Thoracic aorta (tissue), 2 donors: ENCODE measurements at regions not wholly inside any gene's neighbourhood (a gene's known extent, or its start where the extent isn't known, plus 50 kb on each side); places are given as distances from the start of the nearest gene placed in this dataset.

Experiments
- ATAC-seq: fragments of 150-250 bp; one replicate; pipeline ENCODE4 v1.8.0; 2017; ENCODE audit warnings: low read depth; ENCODE audit not compliant: insufficient number of reproducible peaks, low FRiP score
- DNase-seq: peaks from one replicate; pipeline ENCODE4 v3.0.0-alpha.2; 2020; ENCODE audit warnings: low spot score
- H3K27ac ChIP-seq, 2 donors: fragments of 200-600 bp; sonication (generic); 1 replicate in 1 of 2; 2 replicates in 1 of 2; pipeline ENCODE4 v1.5.1; 2016; ENCODE audit warnings: mild to moderate bottlenecking in 2 of 2, moderate library complexity in 2 of 2
- H3K27me3 ChIP-seq: fragments of 200-600 bp; sonication (generic); replicated peaks from 2 replicates; pipeline ENCODE4 v1.6.0; 2016; ENCODE audit warnings: mild to moderate bottlenecking; ENCODE audit not compliant: insufficient read depth
- H3K36me3 ChIP-seq: fragments of 200-600 bp; sonication (generic); one replicate; pipeline ENCODE4 v1.5.1; 2016
- H3K4me1 ChIP-seq, 2 donors: fragments of 200-600 bp; sonication (generic); 1 replicate in 1 of 2; 2 replicates in 1 of 2; pipeline versions ENCODE4 v1.5.1 to v1.6.0; 2016; ENCODE audit warnings: low read depth in 2 of 2, mild to moderate bottlenecking in 1 of 2; ENCODE audit not compliant: control insufficient read depth in 1 of 2
- H3K4me3 ChIP-seq: fragments of 200-600 bp; sonication (generic); 2 replicates; pipeline ENCODE4 v1.5.1; 2016; ENCODE audit warnings: mild to moderate bottlenecking
- H3K9me3 ChIP-seq: fragments of 200-600 bp; sonication (generic); 2 replicates; pipeline ENCODE4 v1.5.1; 2016
- TF ChIP-seq, protein P1 (sequence below): fragments of 200-600 bp; sonication (generic); IDR thresholded peaks from one replicate; pipeline ENCODE4 v1.5.1; 2019; ENCODE audit warnings: antibody characterized with exemption

DNA sequence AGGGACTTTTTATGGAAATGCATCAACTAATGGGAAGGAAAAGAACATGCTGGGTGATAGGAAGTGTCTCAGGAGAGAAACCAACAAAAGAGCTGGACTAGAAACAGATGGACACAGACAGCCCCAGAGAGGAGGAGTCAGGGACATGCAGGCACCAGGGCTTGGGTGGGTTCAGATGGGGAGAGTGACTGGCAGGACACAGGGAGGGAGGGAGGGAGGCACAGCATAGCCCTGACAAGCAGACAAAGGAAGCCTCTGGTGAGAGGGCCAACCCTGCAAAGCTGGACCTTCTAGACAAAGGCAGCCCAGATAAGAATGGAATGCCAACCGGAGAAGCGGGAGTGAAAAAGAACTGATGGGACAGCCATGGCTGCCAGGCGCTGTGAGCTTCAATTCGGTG, 568.8 kb downstream of the AJAP1 start:
- Histone ChIP-seq H3K9me3 (no peaks in the 10 kb centered on the region), H3K36me3 (no peaks in the 10 kb centered on the region), H3K27ac (no peak overlapping the region), H3K4me3 (no peak overlapping the region), H3K27me3 (no peaks in the 10 kb centered on the region), H3K4me1 (no peaks in the 10 kb centered on the region)
- TF ChIP-seq, protein P1, sequence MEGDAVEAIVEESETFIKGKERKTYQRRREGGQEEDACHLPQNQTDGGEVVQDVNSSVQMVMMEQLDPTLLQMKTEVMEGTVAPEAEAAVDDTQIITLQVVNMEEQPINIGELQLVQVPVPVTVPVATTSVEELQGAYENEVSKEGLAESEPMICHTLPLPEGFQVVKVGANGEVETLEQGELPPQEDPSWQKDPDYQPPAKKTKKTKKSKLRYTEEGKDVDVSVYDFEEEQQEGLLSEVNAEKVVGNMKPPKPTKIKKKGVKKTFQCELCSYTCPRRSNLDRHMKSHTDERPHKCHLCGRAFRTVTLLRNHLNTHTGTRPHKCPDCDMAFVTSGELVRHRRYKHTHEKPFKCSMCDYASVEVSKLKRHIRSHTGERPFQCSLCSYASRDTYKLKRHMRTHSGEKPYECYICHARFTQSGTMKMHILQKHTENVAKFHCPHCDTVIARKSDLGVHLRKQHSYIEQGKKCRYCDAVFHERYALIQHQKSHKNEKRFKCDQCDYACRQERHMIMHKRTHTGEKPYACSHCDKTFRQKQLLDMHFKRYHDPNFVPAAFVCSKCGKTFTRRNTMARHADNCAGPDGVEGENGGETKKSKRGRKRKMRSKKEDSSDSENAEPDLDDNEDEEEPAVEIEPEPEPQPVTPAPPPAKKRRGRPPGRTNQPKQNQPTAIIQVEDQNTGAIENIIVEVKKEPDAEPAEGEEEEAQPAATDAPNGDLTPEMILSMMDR = no peak
- ATAC-seq = no peak
- DNase-seq = no peak

DNA sequence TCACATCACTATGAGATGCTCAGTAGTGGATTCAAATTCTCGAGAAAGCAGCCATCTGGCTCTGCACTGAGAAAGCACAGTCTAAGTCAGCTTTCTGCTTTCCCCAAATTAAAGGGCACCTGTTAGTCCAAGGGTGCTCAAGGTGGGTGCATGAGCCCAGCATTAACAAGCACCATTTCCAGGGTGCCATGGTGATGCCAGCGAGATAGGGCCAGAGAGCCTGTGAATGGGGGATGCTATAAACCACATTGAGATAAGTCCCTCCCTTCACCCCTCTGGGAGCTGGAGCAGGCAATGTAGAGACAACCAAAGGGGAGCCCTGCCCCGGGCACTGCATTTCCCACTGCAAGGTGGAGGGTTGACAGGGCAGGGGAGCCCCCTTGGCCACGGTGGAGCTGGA, 568.2 kb downstream of the AJAP1 start:
- no peaks in the 10 kb centered on the region for H3K4me1 ChIP-seq
- TF ChIP-seq, protein P1 = no peak
- ATAC-seq (no peak), DNase-seq (no peak)
- H3K4me3 ChIP-seq = no peak overlapping the region
- H3K36me3 ChIP-seq = no peaks in the 10 kb centered on the region
- no peaks in the 10 kb centered on the region for H3K9me3 ChIP-seq
- no peak overlapping the region for H3K27ac ChIP-seq
- H3K27me3 ChIP-seq = no peaks in the 10 kb centered on the region

DNA sequence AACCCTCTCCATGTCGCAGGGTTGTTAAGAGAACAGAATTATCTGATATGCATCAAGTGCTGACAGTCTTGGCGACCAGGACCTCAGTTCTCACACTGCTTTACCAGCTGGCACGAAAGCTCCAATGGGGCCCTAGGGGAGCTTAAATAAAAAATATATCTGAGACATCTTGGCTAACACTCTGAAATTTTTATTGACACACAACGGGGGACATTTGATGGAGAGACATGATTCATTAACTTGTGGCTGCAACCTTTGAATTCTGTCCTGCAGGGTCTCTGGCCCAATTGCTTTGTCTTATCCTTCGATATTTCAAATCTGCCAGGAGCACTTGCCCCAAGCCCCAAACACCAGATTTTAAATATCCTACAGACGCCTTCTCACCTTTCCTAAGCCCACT, 567.0 kb downstream of the AJAP1 start:
- Histone ChIP-seq H3K4me1 (no peaks in the 10 kb centered on the region), H3K4me3 (no peak overlapping the region), H3K27me3 (no peaks in the 10 kb centered on the region), H3K27ac (no peak overlapping the region), H3K36me3 (no peaks in the 10 kb centered on the region), H3K9me3 (no peaks in the 10 kb centered on the region)
- ATAC-seq = no peak
- no peak for DNase-seq
- TF ChIP-seq, protein P1 = no peak

DNA sequence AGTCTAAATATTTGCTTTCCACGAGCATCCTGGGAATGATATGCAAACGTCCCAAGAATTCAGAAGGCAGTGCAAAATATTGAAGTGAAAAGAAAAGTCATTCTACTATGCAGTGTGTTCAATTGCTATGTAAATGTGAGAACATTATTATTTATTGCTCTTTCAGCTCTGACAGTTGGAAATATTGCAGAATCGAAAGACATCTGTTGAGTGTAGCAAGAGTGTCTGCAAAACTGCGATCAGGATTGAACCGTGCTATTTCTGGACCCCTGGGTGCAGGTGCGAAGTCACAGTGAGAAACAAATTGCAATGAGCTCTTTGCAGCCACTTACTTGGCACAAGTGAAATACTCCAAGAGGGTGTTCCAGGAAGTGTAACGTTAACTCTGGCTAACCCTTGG, 566.4 kb downstream of the AJAP1 start:
- ATAC-seq = no peak
- no peaks in the 10 kb centered on the region for H3K4me1 ChIP-seq
- DNase-seq = no peak
- no peaks in the 10 kb centered on the region for H3K9me3 ChIP-seq
- no peaks in the 10 kb centered on the region for H3K36me3 ChIP-seq
- TF ChIP-seq, protein P1 = no peak
- no peaks in the 10 kb centered on the region for H3K27me3 ChIP-seq
- H3K4me3 ChIP-seq = no peak overlapping the region
- H3K27ac ChIP-seq = no peak overlapping the region

DNA sequence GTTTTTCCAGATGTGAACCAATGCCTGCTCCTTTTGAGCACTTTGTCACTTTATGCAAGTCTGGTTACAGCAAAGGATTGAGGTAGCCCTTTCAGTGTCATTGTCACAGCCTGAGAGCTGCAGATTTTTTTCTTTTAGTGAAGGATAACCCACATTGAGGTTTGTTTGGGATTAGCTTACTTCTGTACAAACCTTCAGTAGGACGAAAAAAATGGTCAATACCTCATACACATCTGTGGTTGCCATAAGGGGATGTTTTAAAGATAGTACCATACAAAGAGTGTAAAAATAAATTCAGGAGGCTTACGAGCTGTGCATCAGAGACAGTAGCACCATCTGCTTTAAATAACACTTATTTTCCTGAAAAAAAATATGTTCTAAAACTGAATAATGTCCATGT, 566.0 kb downstream of the AJAP1 start:
- ATAC-seq (no peak), DNase-seq (no peak)
- no peaks in the 10 kb centered on the region for H3K27me3 ChIP-seq

More for the DNA sequence above, 566.0 kb downstream of the AJAP1 start:
- H3K4me3 ChIP-seq = no peak overlapping the region
- H3K9me3 ChIP-seq = no peaks in the 10 kb centered on the region
- no peaks in the 10 kb centered on the region for H3K4me1 ChIP-seq
- H3K27ac ChIP-seq = no peak overlapping the region
- H3K36me3 ChIP-seq = no peaks in the 10 kb centered on the region
- TF ChIP-seq, protein P1 = no peak
